Cerebellar cortex (tissue), 1 donor: ENCODE measurements at regions not wholly inside any gene's neighbourhood (a gene's known extent, or its start where the extent isn't known, plus 50 kb on each side); places are given as distances from the start of the nearest gene placed in this dataset.
"Not testable (repeated sequence)": the region's sequence is repeated elsewhere in the genome, so short reads cannot be mapped to it uniquely, and the experiment has no call there.

ENCODE experiments used
- DNase-seq: peaks from one replicate; pipeline ENCODE4 v3.0.0-alpha.2; 2015; ENCODE audit warnings: low spot score

- DNase-seq: not testable (repeated sequence)
Observed at GRCh38 chr13:44704811-44705210, 128.7 kb upstream of the TSC22D1 start.

- DNase-seq: no peak
Observed at GRCh38 chr13:44703371-44703770, 127.2 kb upstream of the TSC22D1 start.

- peak; percentile 7 for DNase-seq
Observed at GRCh38 chr13:44698066-44698465, 121.9 kb upstream of the TSC22D1 start.

GRCh38 chr13:44697058-44697457 is 120.9 kb upstream of the TSC22D1 start:
- DNase-seq: no peak

DNA sequence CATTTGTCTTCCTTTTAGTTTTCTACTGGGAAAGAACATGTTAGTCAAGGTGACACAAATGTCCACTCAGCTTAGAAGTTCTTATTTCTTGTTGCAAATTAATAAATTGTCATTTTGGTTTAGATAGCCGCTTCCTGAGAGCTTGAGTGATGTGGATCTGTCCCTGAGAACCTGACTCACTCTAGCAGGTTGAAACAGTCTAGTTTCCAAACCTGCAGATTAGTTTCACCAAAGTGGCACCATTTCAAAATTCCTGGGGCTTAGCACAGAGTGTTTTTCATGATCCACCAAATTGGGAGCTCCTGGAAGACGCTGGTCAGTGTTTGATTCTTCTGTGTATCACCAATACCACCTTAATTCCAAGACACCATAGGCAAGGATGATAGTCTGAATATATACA is 119.4 kb upstream of the TSC22D1 start:
- no peak for DNase-seq

DNA sequence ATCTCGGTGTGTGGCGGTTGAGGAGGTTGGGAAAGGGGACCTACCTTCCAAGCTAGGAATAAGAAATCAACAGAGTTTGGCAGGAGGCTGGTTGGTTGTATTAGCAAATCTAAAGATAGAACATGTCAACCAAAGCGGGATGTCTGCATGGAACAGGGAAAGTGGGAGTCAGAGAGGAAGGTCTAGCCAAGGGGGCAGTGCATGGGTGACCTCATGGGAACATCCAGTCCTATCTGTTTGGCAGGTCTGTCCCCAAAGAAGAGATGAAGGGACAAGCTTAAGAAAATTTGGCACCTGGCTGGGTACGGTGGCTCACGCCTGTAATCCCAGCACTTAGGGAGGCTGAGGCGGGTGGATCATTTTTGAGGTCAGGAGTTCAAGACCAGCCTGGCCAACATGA is 118.7 kb upstream of the TSC22D1 start:
- no peak for DNase-seq

DNA sequence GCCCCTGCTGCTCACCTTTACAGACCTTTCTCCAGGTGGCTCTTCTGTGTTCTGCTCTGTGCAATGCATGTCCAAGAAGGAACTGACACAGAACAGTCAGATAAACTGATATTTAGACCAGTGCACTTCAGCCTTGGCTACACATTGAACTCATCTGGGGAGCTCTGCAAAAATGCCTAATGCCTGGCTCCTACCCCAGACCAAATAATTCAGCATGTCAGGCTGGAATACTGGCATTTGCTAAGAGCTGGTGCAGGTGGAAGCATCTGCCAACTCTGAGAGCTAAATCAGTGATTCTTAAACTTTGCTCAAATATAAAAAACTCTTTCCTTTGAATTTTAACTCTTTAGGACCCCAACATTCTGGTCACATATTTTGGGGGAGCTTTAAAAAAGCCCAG is 118.2 kb upstream of the TSC22D1 start:
- DNase-seq: no peak

DNA sequence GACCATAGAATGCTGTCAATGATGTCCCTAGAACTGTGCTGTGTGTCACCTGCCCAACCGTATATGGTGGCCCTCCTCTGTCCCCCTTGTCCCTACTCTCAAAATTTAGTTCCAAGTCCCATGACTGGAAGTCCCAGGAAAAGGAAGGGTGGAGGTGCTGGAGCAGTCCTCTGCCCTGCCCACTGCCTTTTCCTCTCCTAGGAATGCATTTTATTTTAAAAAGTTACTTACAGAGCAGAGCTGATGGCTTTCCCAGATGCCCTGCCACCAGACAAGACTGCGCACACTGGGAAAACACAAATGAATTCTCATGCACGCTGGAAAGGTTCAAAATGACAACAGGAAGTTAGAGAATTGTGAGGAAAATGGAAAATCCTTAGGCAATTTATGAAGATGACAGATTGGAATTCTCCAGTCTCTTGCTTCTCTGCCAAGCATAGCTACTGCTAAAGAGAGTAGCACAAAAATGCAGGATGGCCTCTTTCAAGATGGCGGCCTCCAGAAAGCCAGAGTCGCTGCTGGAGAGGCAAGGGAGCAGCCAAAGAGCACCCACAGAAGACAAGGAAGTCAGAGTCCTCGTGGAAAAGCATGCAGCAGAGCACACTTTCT is 117.1 kb upstream of the TSC22D1 start:
- no peak for DNase-seq

DNA sequence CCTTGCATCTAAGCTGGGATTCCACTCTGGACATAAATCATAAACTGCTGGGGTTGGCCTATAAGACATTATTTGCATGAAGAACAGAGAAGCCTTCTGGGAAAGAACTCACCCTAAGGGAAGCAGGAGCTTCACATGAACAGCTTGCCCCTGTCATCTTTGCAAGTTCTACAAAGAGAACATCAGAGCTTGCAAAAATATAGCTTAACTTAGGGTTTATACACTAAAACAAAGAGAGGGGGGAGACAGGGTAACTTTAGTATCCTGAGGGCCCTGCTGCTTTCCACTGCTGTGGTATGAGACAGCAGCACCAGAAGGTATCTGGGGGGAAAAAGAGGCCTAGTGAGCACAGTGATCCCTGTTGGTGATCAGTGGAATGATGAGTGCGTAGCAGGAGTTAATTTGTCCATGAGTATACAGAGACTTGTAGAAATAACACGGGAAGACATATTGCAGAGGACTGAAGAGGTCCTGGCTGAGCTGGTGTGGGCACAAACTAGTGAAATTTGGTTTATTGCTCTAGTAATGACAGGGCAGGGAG is 116.1 kb upstream of the TSC22D1 start:
- peak; percentile 31 for DNase-seq

DNA sequence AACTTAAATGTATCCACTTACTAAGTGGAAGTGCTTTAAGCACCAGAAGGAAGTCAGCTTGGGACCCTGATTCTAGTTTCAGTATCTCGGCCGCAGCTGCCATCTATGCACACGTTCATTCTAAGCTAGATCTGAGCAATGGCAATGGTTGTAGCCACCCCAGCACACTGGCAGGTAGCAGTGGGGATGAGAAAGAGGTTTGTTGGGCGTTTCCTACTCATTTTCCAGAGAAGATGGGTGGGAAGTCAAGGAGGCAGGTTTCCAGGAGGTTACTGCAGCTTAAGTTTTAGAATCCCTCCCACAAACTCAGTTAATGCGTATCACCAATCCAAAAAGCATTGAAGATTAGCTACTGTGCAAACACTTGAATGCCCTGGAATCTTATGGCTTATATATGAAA is 114.2 kb upstream of the TSC22D1 start:
- no peak for DNase-seq

- DNase-seq: no peak
Observed at GRCh38 chr13:44688652-44689051, 112.5 kb upstream of the TSC22D1 start.

- DNase-seq: no peak
Observed at GRCh38 chr13:44686531-44686934, 110.4 kb upstream of the TSC22D1 start.

GRCh38 chr13:44685641-44686040 is 109.5 kb upstream of the TSC22D1 start:
- DNase-seq: no peak

DNA sequence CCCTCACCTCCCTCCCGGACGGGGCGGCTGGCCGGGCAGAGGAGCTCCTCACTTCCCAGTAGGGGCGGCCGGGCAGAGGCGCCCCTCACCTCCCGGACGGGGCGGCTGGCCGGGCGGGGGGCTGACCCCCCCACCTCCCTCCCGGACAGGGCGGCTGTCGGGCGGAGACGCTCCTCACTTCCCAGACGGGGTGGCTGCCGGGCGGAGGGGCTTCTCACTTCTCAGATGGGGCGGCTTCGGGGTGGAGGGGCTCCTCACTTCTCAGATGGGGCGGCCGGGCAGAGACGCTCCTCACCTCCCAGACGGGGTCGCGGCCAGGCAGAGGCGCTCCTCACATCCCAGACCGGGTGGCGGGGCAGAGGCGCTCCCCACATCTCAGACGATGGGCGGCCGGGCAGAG is 106.3 kb upstream of the TSC22D1 start:
- not testable (repeated sequence) for DNase-seq

DNA sequence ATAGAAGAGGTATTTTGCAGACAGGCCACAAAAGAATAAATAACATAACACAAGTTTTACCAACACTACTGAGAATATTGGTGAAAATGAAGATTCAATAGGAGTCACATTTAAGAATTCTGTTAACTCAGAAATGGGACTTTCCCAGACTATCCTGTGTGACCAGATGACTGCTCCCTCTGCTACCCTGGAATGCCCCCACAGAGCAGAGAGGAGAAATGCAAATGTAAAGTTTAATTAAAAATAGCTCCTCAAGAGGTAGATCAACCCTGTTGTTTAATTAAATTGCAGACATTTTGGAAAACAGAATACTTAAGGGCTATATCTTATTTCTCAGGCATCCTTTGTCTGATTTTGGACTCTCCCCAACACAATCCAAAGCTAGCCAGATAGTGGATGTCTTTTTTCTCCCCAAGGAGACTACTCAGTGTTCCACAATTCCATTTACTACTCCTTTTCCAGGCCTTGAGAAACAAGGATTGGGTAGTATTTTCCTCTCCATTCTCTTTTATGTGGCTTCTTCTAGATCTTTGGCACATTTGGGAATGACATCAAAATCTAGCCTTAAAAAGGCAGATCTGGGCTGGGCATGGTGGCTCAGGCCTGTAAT is 104.7 kb upstream of the TSC22D1 start:
- no peak for DNase-seq

DNA sequence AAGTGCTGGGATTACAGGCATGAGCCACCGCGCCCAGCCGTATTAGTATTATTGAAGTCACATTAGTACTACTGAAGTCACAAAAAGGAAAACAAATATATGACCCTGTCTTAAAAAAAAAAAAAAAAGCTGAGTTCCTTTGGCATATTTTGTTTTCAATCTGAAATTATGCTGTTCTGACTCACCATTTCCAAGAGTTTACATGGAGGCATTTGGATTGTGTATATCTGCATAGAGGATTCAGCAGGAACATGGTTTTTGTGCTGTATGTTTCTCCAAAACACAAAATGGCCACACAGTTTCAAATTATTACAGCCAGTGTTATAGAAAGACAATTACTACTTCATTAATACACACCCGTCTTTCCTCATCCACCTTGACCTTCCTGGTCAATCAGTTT is 103.5 kb upstream of the TSC22D1 start:
- DNase-seq: no peak

GRCh38 chr13:44678197-44678596 is 102.1 kb upstream of the TSC22D1 start:
- no peak for DNase-seq

DNA sequence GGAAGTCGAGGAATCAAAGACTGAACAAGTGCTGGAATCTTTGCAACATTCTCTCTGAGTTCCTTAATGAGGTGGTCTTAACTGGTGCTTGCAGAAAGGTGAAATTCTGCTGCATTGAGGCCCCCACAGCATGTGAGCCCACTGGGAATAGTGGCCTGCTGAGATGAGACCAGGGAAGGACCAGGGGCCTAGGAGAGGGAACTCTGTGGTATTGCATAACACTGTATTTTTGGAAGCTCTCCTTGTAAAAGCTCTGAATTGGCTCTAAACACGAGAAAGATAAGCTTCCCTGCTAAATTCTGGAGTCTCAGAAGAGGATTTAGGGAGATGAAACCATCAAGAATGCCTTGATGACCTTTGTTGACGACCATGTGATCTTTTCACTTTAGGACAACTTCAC is 100.4 kb upstream of the TSC22D1 start:
- DNase-seq: no peak

GRCh38 chr13:44669534-44669933 is 93.4 kb upstream of the TSC22D1 start:
- no peak for DNase-seq

GRCh38 chr13:44668688-44669087 is 92.6 kb upstream of the TSC22D1 start:
- no peak for DNase-seq

- DNase-seq: no peak
Observed at GRCh38 chr13:44667943-44668342, 91.8 kb upstream of the TSC22D1 start.

GRCh38 chr13:44666538-44666937 is 90.4 kb upstream of the TSC22D1 start:
- not testable (repeated sequence) for DNase-seq

DNA sequence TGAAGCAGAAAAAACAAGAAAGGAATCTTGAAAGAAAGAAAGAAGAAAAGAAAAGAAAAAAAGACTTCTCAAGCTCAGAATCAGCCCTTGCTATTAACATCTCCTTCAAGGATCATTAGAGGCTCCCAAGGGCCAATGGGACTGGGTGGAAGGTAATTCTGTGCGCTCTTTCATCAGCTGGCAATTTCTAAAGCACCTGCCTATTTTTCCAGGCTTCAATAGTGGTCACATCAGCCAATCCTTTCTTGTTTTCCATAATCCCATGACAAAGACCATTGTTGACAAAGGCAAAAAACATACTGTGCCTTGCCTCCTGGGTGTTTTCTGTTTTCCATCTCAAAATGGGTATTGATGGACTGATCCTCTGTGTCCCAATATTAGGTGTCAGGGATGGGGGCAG is 88.2 kb upstream of the TSC22D1 start:
- no peak for DNase-seq

GRCh38 chr13:44662515-44662914 is 86.4 kb upstream of the TSC22D1 start:
- DNase-seq: no peak
